ENCODE measurements at regions not wholly inside any gene's neighbourhood (a gene's known extent, or its start where the extent isn't known, plus 50 kb on each side); places are given as distances from the start of the nearest gene placed in this dataset.
"Not testable (repeated sequence)": the region's sequence is repeated elsewhere in the genome, so short reads cannot be mapped to it uniquely, and the experiment has no call there.

- Mint-ChIP-seq H3K9me3 (ENCODE audit: unreplicated experiment) (no peaks in the 10 kb centered on the region), H3K4me1 (ENCODE audit: low read depth, unreplicated experiment) (no peaks in the 10 kb centered on the region), H3K27me3 (ENCODE audit: unreplicated experiment) (no peaks in the 10 kb centered on the region), H3K36me3 (ENCODE audit: unreplicated experiment) (no peaks in the 10 kb centered on the region), H3K27ac (ENCODE audit: unreplicated experiment) (no peak overlapping the region), H3K4me3 (ENCODE audit: unreplicated experiment) (no peak overlapping the region)
- TF ChIP-seq CTCF (IDR thresholded peaks at IDR 0.05; ENCODE audit: partially characterized antibody, unreplicated experiment) = no peak
- no peak for DNase-seq
Measured at GRCh38 chr4:165813606-165814005, 59.4 kb upstream of the TLL1 start.

- Mint-ChIP-seq H3K9me3 (ENCODE audit: unreplicated experiment) (no peaks in the 10 kb centered on the region), H3K4me3 (ENCODE audit: unreplicated experiment) (no peak overlapping the region), H3K36me3 (ENCODE audit: unreplicated experiment) (no peaks in the 10 kb centered on the region), H3K27me3 (ENCODE audit: unreplicated experiment) (no peaks in the 10 kb centered on the region), H3K4me1 (ENCODE audit: low read depth, unreplicated experiment) (no peaks in the 10 kb centered on the region), H3K27ac (ENCODE audit: unreplicated experiment) (no peak overlapping the region)
- TF ChIP-seq CTCF (IDR thresholded peaks at IDR 0.05; ENCODE audit: partially characterized antibody, unreplicated experiment) = no peak
- DNase-seq = no peak
Measured at GRCh38 chr4:165814256-165815020, 58.6 kb upstream of the TLL1 start.

- not testable (repeated sequence) for H3K27me3 Mint-ChIP-seq (ENCODE audit: unreplicated experiment); H3K4me1 Mint-ChIP-seq (ENCODE audit: low read depth, unreplicated experiment); H3K36me3 Mint-ChIP-seq (ENCODE audit: unreplicated experiment); H3K27ac Mint-ChIP-seq (ENCODE audit: unreplicated experiment); DNase-seq; H3K9me3 Mint-ChIP-seq (ENCODE audit: unreplicated experiment); H3K4me3 Mint-ChIP-seq (ENCODE audit: unreplicated experiment)
Measured at GRCh38 chr4:165819126-165819525, 53.9 kb upstream of the TLL1 start.
